ENCODE measurements at regions not wholly inside any gene's neighbourhood (a gene's known extent, or its start where the extent isn't known, plus 50 kb on each side); places are given as distances from the start of the nearest gene placed in this dataset.

DNA sequence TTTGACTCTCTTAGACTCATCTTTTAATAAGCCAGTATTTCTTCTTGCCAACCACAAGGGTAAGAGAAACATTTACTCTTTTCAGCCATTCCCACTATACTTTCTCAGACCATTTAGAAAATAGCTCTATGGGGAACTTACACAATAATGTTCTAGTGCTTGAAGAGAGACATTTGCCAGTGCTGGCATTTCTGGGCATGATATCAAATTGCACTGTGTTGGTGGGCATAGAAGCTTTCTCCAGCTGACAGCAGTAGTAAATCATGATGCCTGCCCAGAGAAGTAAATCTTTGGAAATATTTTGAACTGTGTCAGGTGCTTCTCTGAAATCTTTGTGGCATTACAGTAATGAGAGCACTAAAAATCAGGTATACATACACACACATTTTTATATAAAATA is 346.6 kb downstream of the CBLN2 start:
- Histone ChIP-seq H3K23ac (ENCODE audit: low read length) (no peak overlapping the region), H3K4me3 (ENCODE audit: low read depth, low read length) (no peak overlapping the region), H3K4me1 (ENCODE audit: control insufficient read depth in 1 of 2, insufficient read depth in 2 of 2, low read length in 2 of 2) (no peaks in the 10 kb centered on the region), H3K4me2 (ENCODE audit: low read length) (no peak overlapping the region), H2BK120ac (ENCODE audit: insufficient read depth, low read length, poor library complexity) (no peak overlapping the region), H3K79me2 (ENCODE audit: control insufficient read depth, insufficient read depth, low read length, poor library complexity) (no peaks in the 10 kb centered on the region), H4K12ac (ENCODE audit: low read depth, low read length) (no peak overlapping the region), H3K14ac (ENCODE audit: low read length) (no peak overlapping the region), H2BK12ac (ENCODE audit: low read length) (no peak overlapping the region), H3K36me3 (ENCODE audit: control insufficient read depth in 1 of 2, insufficient read depth in 2 of 2, low read length in 2 of 2) (no peaks in the 10 kb centered on the region), H3K9ac (ENCODE audit: low read length) (no peak overlapping the region), H2BK5ac (ENCODE audit: low read depth, low read length, poor library complexity) (no peak overlapping the region), H3K27me3 (ENCODE audit: insufficient read depth, low read length) (no peaks in the 10 kb centered on the region), H4K8ac (ENCODE audit: low read depth, low read length) (no peak overlapping the region), H3K9me3 (ENCODE audit: insufficient read depth, low read depth, low read length) (no peaks in the 10 kb centered on the region), H4K91ac (ENCODE audit: low read depth, low read length) (no peak overlapping the region), H3K79me1 (ENCODE audit: low read length) (no peaks in the 10 kb centered on the region), H2AFZ (ENCODE audit: insufficient read depth, low read length, poor library complexity) (no peak overlapping the region), H2AK5ac (ENCODE audit: low read length) (no peak overlapping the region), H3K27ac (ENCODE audit: low read depth, low read length) (no peak overlapping the region), H3K4ac (ENCODE audit: low read depth, low read length) (no peak overlapping the region), H3K18ac (ENCODE audit: low read length) (no peak overlapping the region)
- no peak for DNase-seq

DNA sequence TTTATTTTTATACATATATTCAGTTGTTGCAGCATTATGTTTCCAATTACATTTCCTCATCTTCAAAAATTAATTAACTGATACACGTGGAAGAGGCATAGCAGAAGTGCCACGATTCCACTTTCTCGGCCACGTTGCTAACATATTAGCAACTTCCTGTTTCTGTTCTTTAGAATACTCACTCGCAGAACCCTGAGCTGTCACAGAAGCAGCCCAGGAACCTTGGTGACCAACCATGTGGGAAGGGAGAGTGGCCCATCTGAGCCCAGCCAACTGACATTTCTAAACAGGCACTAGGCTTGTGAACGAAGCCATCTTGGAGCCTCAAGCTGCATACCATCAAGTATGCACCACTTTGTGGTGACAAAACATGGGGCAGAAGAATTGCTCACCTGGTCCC is 350.1 kb downstream of the CBLN2 start:
- no peaks in the 10 kb centered on the region for H3K4me1 ChIP-seq (ENCODE audit: control insufficient read depth in 1 of 2, insufficient read depth in 2 of 2, low read length in 2 of 2)
- H3K4me2 ChIP-seq (ENCODE audit: low read length), result no peak overlapping the region
- no peak overlapping the region for H3K23ac ChIP-seq (ENCODE audit: low read length)
- no peaks in the 10 kb centered on the region for H3K79me2 ChIP-seq (ENCODE audit: control insufficient read depth, insufficient read depth, low read length, poor library complexity)
- no peaks in the 10 kb centered on the region for H3K79me1 ChIP-seq (ENCODE audit: low read length)
- no peak overlapping the region for H2BK12ac ChIP-seq (ENCODE audit: low read length)
- no peak overlapping the region for H3K4me3 ChIP-seq (ENCODE audit: low read depth, low read length)
- WGBS (ENCODE audit: extremely low coverage, insufficient coverage, insufficient read length), result no CpG with 5 or more reads among the region's 6 CpGs
- no peak overlapping the region for H3K4ac ChIP-seq (ENCODE audit: low read depth, low read length)
- no peak overlapping the region for H2AK5ac ChIP-seq (ENCODE audit: low read length)
- no peaks in the 10 kb centered on the region for H3K36me3 ChIP-seq (ENCODE audit: control insufficient read depth in 1 of 2, insufficient read depth in 2 of 2, low read length in 2 of 2)
- H3K14ac ChIP-seq (ENCODE audit: low read length), result no peak overlapping the region
- no peak overlapping the region for H4K12ac ChIP-seq (ENCODE audit: low read depth, low read length)
- no peak overlapping the region for H4K91ac ChIP-seq (ENCODE audit: low read depth, low read length)
- no peaks in the 10 kb centered on the region for H3K9me3 ChIP-seq (ENCODE audit: insufficient read depth, low read depth, low read length)
- H3K27me3 ChIP-seq (ENCODE audit: insufficient read depth, low read length), result no peaks in the 10 kb centered on the region
- H2BK5ac ChIP-seq (ENCODE audit: low read depth, low read length, poor library complexity), result no peak overlapping the region
- no peak overlapping the region for H3K27ac ChIP-seq (ENCODE audit: low read depth, low read length)
- H4K8ac ChIP-seq (ENCODE audit: low read depth, low read length), result no peak overlapping the region
- DNase-seq, result no peak
- no peak overlapping the region for H2AFZ ChIP-seq (ENCODE audit: insufficient read depth, low read length, poor library complexity)
- no peak overlapping the region for H3K18ac ChIP-seq (ENCODE audit: low read length)
- H3K9ac ChIP-seq (ENCODE audit: low read length), result no peak overlapping the region
- no peak overlapping the region for H2BK120ac ChIP-seq (ENCODE audit: insufficient read depth, low read length, poor library complexity)

DNA sequence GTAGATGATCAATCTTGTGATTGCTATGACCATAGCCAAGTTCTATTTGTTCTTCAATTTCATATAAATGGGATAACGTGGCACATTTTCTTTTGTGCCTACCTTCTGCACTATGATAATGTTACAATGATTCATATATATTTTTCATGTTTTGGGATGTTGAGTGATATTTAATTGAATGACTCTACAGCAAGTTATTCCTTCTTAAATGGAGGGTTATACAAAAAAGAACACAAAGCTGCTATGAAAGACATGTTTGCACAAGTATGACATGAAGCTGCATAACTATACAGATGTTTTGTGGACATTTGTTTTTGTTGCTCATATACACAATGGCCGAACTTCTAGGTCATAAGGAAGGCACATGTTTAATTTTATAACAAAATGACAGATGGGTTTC is 356.2 kb downstream of the CBLN2 start:
- Histone ChIP-seq H3K79me1 (ENCODE audit: low read length) (no peaks in the 10 kb centered on the region), H3K9me3 (ENCODE audit: insufficient read depth, low read depth, low read length) (no peaks in the 10 kb centered on the region), H3K4me3 (ENCODE audit: low read depth, low read length) (no peak overlapping the region), H2AK5ac (ENCODE audit: low read length) (no peak overlapping the region), H3K18ac (ENCODE audit: low read length) (no peak overlapping the region), H4K8ac (ENCODE audit: low read depth, low read length) (no peak overlapping the region), H3K14ac (ENCODE audit: low read length) (no peak overlapping the region), H2AFZ (ENCODE audit: insufficient read depth, low read length, poor library complexity) (no peak overlapping the region), H2BK5ac (ENCODE audit: low read depth, low read length, poor library complexity) (no peak overlapping the region), H4K91ac (ENCODE audit: low read depth, low read length) (no peak overlapping the region), H2BK12ac (ENCODE audit: low read length) (no peak overlapping the region), H3K4ac (ENCODE audit: low read depth, low read length) (no peak overlapping the region), H3K4me2 (ENCODE audit: low read length) (no peak overlapping the region), H3K79me2 (ENCODE audit: control insufficient read depth, insufficient read depth, low read length, poor library complexity) (no peaks in the 10 kb centered on the region), H3K9ac (ENCODE audit: low read length) (no peak overlapping the region), H3K27me3 (ENCODE audit: insufficient read depth, low read length) (no peaks in the 10 kb centered on the region), H3K27ac (ENCODE audit: low read depth, low read length) (no peak overlapping the region), H2BK120ac (ENCODE audit: insufficient read depth, low read length, poor library complexity) (no peak overlapping the region), H3K36me3 (ENCODE audit: control insufficient read depth in 1 of 2, insufficient read depth in 2 of 2, low read length in 2 of 2) (no peaks in the 10 kb centered on the region), H4K12ac (ENCODE audit: low read depth, low read length) (no peak overlapping the region), H3K4me1 (ENCODE audit: control insufficient read depth in 1 of 2, insufficient read depth in 2 of 2, low read length in 2 of 2) (no peaks in the 10 kb centered on the region), H3K23ac (ENCODE audit: low read length) (no peak overlapping the region)
- WGBS (ENCODE audit: extremely low coverage, insufficient coverage, insufficient read length), result no CpG with 5 or more reads among the region's 2 CpGs
- no peak for DNase-seq

DNA sequence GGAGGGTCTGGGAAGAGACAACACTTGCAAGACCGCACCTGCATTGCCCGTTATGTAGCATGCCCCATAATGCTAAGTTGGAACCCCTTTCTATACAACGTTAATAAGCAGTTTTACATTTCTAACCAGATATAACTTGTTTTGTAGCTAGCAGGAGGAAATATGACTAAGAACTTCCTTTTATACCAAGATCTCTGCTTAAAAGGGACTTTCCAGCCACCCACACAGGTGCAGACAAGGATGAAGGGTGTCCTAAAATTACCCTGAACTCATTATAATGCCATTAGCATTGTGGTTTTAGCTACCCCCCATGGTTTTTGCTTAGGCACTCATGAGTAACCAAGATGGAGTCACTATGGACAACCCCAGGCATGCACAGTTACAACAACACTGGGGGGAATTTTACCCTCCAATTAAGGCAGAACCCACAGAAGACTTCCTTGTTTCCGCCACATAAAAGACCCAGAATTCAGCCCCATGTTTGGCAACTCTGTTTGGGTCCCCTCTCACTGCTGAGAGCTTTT is 362.8 kb downstream of the CBLN2 start:
- Histone ChIP-seq H3K36me3 (ENCODE audit: control insufficient read depth in 1 of 2, insufficient read depth in 2 of 2, low read length in 2 of 2) (no peaks in the 10 kb centered on the region), H3K4me2 (ENCODE audit: low read length) (no peak overlapping the region), H3K4ac (ENCODE audit: low read depth, low read length) (no peak overlapping the region), H3K9ac (ENCODE audit: low read length) (no peak overlapping the region), H2BK5ac (ENCODE audit: low read depth, low read length, poor library complexity) (no peak overlapping the region), H4K12ac (ENCODE audit: low read depth, low read length) (no peak overlapping the region), H3K79me1 (ENCODE audit: low read length) (no peaks in the 10 kb centered on the region), H2BK120ac (ENCODE audit: insufficient read depth, low read length, poor library complexity) (no peak overlapping the region), H3K27me3 (ENCODE audit: insufficient read depth, low read length) (no peaks in the 10 kb centered on the region), H3K27ac (ENCODE audit: low read depth, low read length) (no peak overlapping the region), H3K14ac (ENCODE audit: low read length) (no peak overlapping the region), H2AK5ac (ENCODE audit: low read length) (no peak overlapping the region), H4K91ac (ENCODE audit: low read depth, low read length) (no peak overlapping the region), H4K8ac (ENCODE audit: low read depth, low read length) (no peak overlapping the region), H3K9me3 (ENCODE audit: insufficient read depth, low read depth, low read length) (peaks cover 2% of the 10 kb centered on the region), H2AFZ (ENCODE audit: insufficient read depth, low read length, poor library complexity) (no peak overlapping the region), H3K18ac (ENCODE audit: low read length) (no peak overlapping the region), H3K4me1 (ENCODE audit: control insufficient read depth in 1 of 2, insufficient read depth in 2 of 2, low read length in 2 of 2) (no peaks in the 10 kb centered on the region), H3K79me2 (ENCODE audit: control insufficient read depth, insufficient read depth, low read length, poor library complexity) (no peaks in the 10 kb centered on the region), H2BK12ac (ENCODE audit: low read length) (no peak overlapping the region), H3K23ac (ENCODE audit: low read length) (no peak overlapping the region), H3K4me3 (ENCODE audit: low read depth, low read length) (no peak overlapping the region)
- no peak for DNase-seq
- no CpG with 5 or more reads among the region's 4 CpGs for WGBS (ENCODE audit: extremely low coverage, insufficient coverage, insufficient read length)
